Thyroid gland (tissue), 4 donors: ENCODE measurements at regions not wholly inside any gene's neighbourhood (a gene's known extent, or its start where the extent isn't known, plus 50 kb on each side); places are given as distances from the start of the nearest gene placed in this dataset.
"Not testable (repeated sequence)": the region's sequence is repeated elsewhere in the genome, so short reads cannot be mapped to it uniquely, and the experiment has no call there.

ENCODE experiments used
- DNase-seq, 2 donors: peaks; one replicate each; pipeline ENCODE4 v3.0.0-alpha.2; 2019
- H3K27ac ChIP-seq, 3 donors: fragments of 200-600 bp; sonication (generic); 1 replicate in 2 of 3; 2 replicates in 1 of 3; pipeline ENCODE4 v1.5.1; 2016 to 2019; ENCODE audit warnings: mild to moderate bottlenecking in 1 of 3, moderate library complexity in 1 of 3
- H3K27me3 ChIP-seq: fragments of 200-600 bp; sonication (generic); one replicate; pipeline ENCODE4 v1.5.1; 2019
- H3K36me3 ChIP-seq, 2 donors: fragments of 200-600 bp; sonication (generic); one replicate each; pipeline ENCODE4 v1.5.1; 2016 to 2019
- H3K4me1 ChIP-seq, 2 donors: fragments of 200-600 bp; sonication (generic); one replicate each; pipeline ENCODE4 v1.5.1; 2017 to 2019
- H3K4me3 ChIP-seq, 3 donors: fragments of 200-600 bp; sonication (generic); replicated peaks in 1 of 3; 1 replicate in 2 of 3; 2 replicates in 1 of 3; pipeline ENCODE4 v1.5.1; 2016; ENCODE audit warnings: mild to moderate bottlenecking in 1 of 3
- H3K9me3 ChIP-seq: fragments of 200-600 bp; sonication (generic); one replicate; pipeline ENCODE4 v1.5.1; 2017
- POLR2A ChIP-seq, 2 donors: fragments of 450-650 bp; IDR thresholded peaks; one replicate each; pipeline ENCODE4 v1.6.1; 2017; ENCODE audit warnings: antibody characterized with exemption in 2 of 2, mild to moderate bottlenecking in 2 of 2, moderate library complexity in 1 of 2
- WGBS, 2 donors: methylation state at CpG; one replicate each; pipeline ENCODE4 v1.1.5; 2017; 5-methylcytosine and 5-hydroxymethylcytosine counted together
- intact Hi-C: fragments of 100-400 bp; cut with DNase I; formaldehyde crosslinking; loops from one replicate; pipeline ENCODE4 v1.15.1; 2023
- TF ChIP-seq, protein P1 (sequence below), 6 experiments: fragments of 200-600 bp in 3 of 6; fragments of 450-650 bp in 3 of 6; sonication (generic) in 3 of 6; IDR thresholded peaks; one replicate each; pipeline ENCODE4 v1.5.1; 2016 to 2019; ENCODE audit warnings: antibody characterized with exemption in 6 of 6, mild to moderate bottlenecking in 2 of 6, inconsistent platforms in 1 of 6, moderate library complexity in 1 of 6

- no peaks in the 10 kb centered on the region for H3K27me3 ChIP-seq
- TF ChIP-seq, protein P1, sequence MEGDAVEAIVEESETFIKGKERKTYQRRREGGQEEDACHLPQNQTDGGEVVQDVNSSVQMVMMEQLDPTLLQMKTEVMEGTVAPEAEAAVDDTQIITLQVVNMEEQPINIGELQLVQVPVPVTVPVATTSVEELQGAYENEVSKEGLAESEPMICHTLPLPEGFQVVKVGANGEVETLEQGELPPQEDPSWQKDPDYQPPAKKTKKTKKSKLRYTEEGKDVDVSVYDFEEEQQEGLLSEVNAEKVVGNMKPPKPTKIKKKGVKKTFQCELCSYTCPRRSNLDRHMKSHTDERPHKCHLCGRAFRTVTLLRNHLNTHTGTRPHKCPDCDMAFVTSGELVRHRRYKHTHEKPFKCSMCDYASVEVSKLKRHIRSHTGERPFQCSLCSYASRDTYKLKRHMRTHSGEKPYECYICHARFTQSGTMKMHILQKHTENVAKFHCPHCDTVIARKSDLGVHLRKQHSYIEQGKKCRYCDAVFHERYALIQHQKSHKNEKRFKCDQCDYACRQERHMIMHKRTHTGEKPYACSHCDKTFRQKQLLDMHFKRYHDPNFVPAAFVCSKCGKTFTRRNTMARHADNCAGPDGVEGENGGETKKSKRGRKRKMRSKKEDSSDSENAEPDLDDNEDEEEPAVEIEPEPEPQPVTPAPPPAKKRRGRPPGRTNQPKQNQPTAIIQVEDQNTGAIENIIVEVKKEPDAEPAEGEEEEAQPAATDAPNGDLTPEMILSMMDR (IDR thresholded peaks at IDR 0.05): no peak
- TF ChIP-seq POLR2A (IDR thresholded peaks at IDR 0.05): no peak
- no peaks in the 10 kb centered on the region for H3K9me3 ChIP-seq
- no peak for DNase-seq
- no peaks in the 10 kb centered on the region for H3K36me3 ChIP-seq
- H3K27ac ChIP-seq: no peak overlapping the region
- no peaks in the 10 kb centered on the region for H3K4me1 ChIP-seq
- no peak overlapping the region for H3K4me3 ChIP-seq
- intact Hi-C loops: no loop called here
- 45 to 51% methylated on average over 5 of the region's 5 CpGs for whole genome bisulfite sequencing, 2 donors
Measured at GRCh38 chrX:40394302-40394701, 186.5 kb upstream of the ATP6AP2 start.

DNA sequence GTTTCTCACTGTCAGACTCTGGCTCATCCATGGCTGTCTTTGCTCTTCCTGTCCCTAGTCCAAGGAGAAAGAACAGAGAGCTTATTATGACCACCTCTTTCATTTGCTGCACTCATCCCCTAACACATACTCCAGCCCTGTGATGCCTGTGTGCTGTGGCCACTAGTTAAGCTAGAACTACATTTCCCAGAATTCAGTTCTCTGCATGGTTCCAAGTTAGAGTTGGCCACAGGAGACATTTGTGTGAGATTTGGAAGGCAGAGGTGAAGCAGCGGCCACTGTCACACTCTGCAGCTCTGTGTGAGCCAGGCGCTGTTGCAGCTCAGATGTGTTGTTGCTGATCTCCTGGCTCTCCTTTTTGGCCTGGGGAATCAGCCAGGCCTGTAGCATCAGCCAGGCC, 188.2 kb upstream of the ATP6AP2 start:
- WGBS, 2 donors: 60% methylated on average over 1 of the region's 2 CpGs; no CpG with 5 or more reads in 1 of the 2 donors
- no peak overlapping the region for H3K27ac ChIP-seq
- no peaks in the 10 kb centered on the region for H3K36me3 ChIP-seq
- H3K4me1 ChIP-seq: peaks cover 5 to 6% of the 10 kb centered on the region in 2 donors
- TF ChIP-seq, protein P1 (IDR thresholded peaks at IDR 0.05): no peak
- TF ChIP-seq POLR2A (IDR thresholded peaks at IDR 0.05): no peak
- no peak overlapping the region for H3K4me3 ChIP-seq
- intact Hi-C loops: no loop called here
- H3K27me3 ChIP-seq: no peaks in the 10 kb centered on the region
- H3K9me3 ChIP-seq: no peaks in the 10 kb centered on the region
- no peak for DNase-seq

DNA sequence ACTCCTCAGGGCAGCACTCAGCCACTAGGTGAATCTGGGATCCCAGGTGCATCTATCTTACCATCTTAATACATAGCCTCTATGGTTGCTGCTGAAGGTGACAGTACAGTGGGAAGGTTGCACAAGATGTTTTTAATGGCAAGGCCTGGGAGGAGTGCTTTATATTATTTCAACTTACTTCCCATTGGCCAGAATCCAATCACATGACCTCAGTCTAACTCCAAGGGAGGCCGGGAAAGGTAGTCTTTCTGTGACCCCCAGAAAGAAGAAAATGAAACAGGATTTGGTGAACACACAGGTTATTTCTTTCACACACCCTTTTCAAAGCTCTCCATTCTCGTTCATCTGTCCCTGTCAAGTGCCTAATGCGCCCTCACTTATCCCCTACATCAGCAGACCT, 189.1 kb upstream of the ATP6AP2 start:
- TF ChIP-seq, protein P1 (IDR thresholded peaks at IDR 0.05): no peak
- TF ChIP-seq POLR2A (IDR thresholded peaks at IDR 0.05): no peak
- Histone ChIP-seq H3K27ac (no peak overlapping the region), H3K27me3 (no peaks in the 10 kb centered on the region), H3K9me3 (no peaks in the 10 kb centered on the region), H3K36me3 (no peaks in the 10 kb centered on the region), H3K4me1 (peaks cover 5 to 6% of the 10 kb centered on the region in 2 donors), H3K4me3 (no peak overlapping the region)
- intact Hi-C loops: no loop called here
- WGBS, 2 donors: 44 to 45% methylated on average over 3 of the region's 3 CpGs
- DNase-seq: no peak

DNA sequence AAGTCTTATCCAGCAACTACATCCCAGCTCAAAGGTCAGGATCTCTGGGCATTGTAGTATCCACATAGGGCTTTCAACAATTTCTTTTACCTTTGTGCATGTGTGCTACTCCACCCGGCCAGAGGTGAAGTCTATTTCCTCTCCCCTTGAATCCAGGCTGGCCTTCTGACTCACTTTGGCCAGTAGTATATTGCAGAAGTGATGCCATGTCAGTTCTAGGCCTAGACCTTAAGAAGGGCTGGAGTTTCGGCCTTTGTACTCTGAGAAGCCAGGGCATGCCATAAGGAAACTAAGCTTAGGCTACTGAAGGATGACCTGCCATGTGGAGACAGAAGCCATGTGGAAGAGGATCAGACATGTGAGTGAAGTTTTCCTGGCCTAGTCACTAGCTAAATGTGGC, 191.2 kb upstream of the ATP6AP2 start:
- Histone ChIP-seq H3K4me3 (no peak overlapping the region), H3K27me3 (no peaks in the 10 kb centered on the region), H3K27ac (peak overlapping the region in 1 of 3 donors; percentile 73), H3K9me3 (no peaks in the 10 kb centered on the region), H3K4me1 (peaks cover 5 to 6% of the 10 kb centered on the region in 2 donors), H3K36me3 (no peaks in the 10 kb centered on the region)
- TF ChIP-seq POLR2A (IDR thresholded peaks at IDR 0.05): no peak
- TF ChIP-seq, protein P1 (IDR thresholded peaks at IDR 0.05): no peak
- 69 to 95% methylated on average over 1 to 2 of the region's 2 CpGs for WGBS, 2 donors
- intact Hi-C loops: no loop called here
- DNase-seq: no peak

DNA sequence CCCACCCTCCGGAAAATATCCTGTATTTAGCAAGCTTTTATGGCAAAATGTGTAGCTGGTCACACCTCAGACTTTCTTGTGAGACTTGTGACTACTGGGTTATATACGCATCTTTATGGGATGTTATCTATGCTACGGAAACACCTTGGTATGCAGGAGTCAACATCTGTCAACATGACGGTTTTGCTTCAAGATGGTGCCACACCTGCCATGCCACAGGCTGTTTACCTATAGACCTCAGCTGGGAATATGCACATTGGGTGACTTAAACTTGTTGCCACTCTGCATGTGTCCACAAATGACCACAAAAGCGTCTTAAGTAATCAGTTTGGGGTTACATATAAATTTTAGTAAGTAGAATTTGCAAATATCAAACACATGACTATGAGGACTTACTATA, 192.3 kb upstream of the ATP6AP2 start:
- peaks cover 5 to 6% of the 10 kb centered on the region in 2 donors for H3K4me1 ChIP-seq
- TF ChIP-seq POLR2A (IDR thresholded peaks at IDR 0.05): no peak
- TF ChIP-seq, protein P1 (IDR thresholded peaks at IDR 0.05): no peak
- WGBS, 2 donors: 84 to 90% methylated on average over 5 of the region's 5 CpGs
- no peaks in the 10 kb centered on the region for H3K27me3 ChIP-seq
- H3K9me3 ChIP-seq: no peaks in the 10 kb centered on the region
- intact Hi-C loops: no loop called here
- peak overlapping the region; percentile 71 to 76 (median 73) for H3K27ac ChIP-seq
- H3K36me3 ChIP-seq: no peaks in the 10 kb centered on the region
- no peak for DNase-seq
- no peak overlapping the region for H3K4me3 ChIP-seq

- intact Hi-C loops: not testable (repeated sequence)
- H3K27ac ChIP-seq: peak overlapping the region; percentile 71 to 76 (median 73)
- 10 to 20% methylated on average over 1 to 9 of the region's 9 CpGs for whole genome bisulfite sequencing, 2 donors
Measured at GRCh38 chrX:40387869-40388268, 192.9 kb upstream of the ATP6AP2 start.

GRCh38 chrX:40387311-40387710, 193.5 kb upstream of the ATP6AP2 start:
- H3K9me3 ChIP-seq, H3K4me1 ChIP-seq, intact Hi-C loops, H3K4me3 ChIP-seq, DNase-seq, H3K27ac ChIP-seq, H3K27me3 ChIP-seq, H3K36me3 ChIP-seq: not testable (repeated sequence)
- WGBS, 2 donors: 33 to 55% methylated on average over 1 to 2 of the region's 7 CpGs

More at GRCh38 chrX:40387869-40388268, 192.9 kb upstream of the ATP6AP2 start:
- H3K36me3 ChIP-seq, H3K4me1 ChIP-seq, H3K9me3 ChIP-seq, H3K27me3 ChIP-seq, H3K4me3 ChIP-seq: not testable (repeated sequence)
- DNase-seq: peak; percentile 52 to 66
